GM20000 (cell line): ENCODE measurements at regions not wholly inside any gene's neighbourhood (a gene's known extent, or its start where the extent isn't known, plus 50 kb on each side); places are given as distances from the start of the nearest gene placed in this dataset.
"Not testable (repeated sequence)": the region's sequence is repeated elsewhere in the genome, so short reads cannot be mapped to it uniquely, and the experiment has no call there.

Experiments used
- DNase-seq: peaks from one replicate; pipeline ENCODE4 v3.0.0; 2012; ENCODE audit warnings: low spot score
- CTCF ChIP-seq: IDR thresholded peaks from 2 replicates; pipeline ENCODE4 v1.5.1; 2012; ENCODE audit warnings: mild to moderate bottlenecking, control low read depth; ENCODE audit errors: extremely low read depth, missing control alignments

- DNase-seq, result no peak
These were observed 462.4 kb upstream of the NDST4 start for GRCh38 chr4:115575851-115576250.

GRCh38 chr4:115562506-115562905, 449.1 kb upstream of the NDST4 start:
- DNase-seq, result no peak

More at GRCh38 chr4:115575851-115576250, 462.4 kb upstream of the NDST4 start:
- TF ChIP-seq CTCF, result no peak

GRCh38 chr4:115548123-115548522, 434.7 kb upstream of the NDST4 start:
- no peak for TF ChIP-seq CTCF
- no peak for DNase-seq

More at GRCh38 chr4:115562506-115562905, 449.1 kb upstream of the NDST4 start:
- TF ChIP-seq CTCF, result no peak

- no peak for TF ChIP-seq CTCF
- DNase-seq, result no peak
These were observed 424.0 kb upstream of the NDST4 start for GRCh38 chr4:115537387-115537786.

- no peak for TF ChIP-seq CTCF
- no peak for DNase-seq
These were observed 415.7 kb upstream of the NDST4 start for GRCh38 chr4:115529126-115529525.

- DNase-seq, result not testable (repeated sequence)
These were observed 406.1 kb upstream of the NDST4 start for GRCh38 chr4:115519476-115519875.

GRCh38 chr4:115515772-115516171, 402.4 kb upstream of the NDST4 start:
- no peak for TF ChIP-seq CTCF
- DNase-seq, result peak; percentile 25

GRCh38 chr4:115515366-115515765, 401.9 kb upstream of the NDST4 start:
- TF ChIP-seq CTCF, result no peak
- no peak for DNase-seq
